AG10803 (cell line): ENCODE measurements at regions not wholly inside any gene's neighbourhood (a gene's known extent, or its start where the extent isn't known, plus 50 kb on each side); places are given as distances from the start of the nearest gene placed in this dataset.
"Not testable (repeated sequence)": the region's sequence is repeated elsewhere in the genome, so short reads cannot be mapped to it uniquely, and the experiment has no call there.

Experiments used
- DNase-seq: peaks from one replicate; pipeline ENCODE4 v3.0.0; 2010; ENCODE audit warnings: low read depth
- H3K4me3 ChIP-seq: 2 replicates; pipeline ENCODE4 v1.5.1; 2011; ENCODE audit warnings: mild to moderate bottlenecking, low read length, control low read depth
- TF ChIP-seq, protein P1 (sequence below): conservative IDR thresholded peaks from 2 replicates; pipeline ENCODE4 v1.5.1; 2011; ENCODE audit warnings: mild to moderate bottlenecking, low read length, control low read depth, inconsistent platforms

DNA sequence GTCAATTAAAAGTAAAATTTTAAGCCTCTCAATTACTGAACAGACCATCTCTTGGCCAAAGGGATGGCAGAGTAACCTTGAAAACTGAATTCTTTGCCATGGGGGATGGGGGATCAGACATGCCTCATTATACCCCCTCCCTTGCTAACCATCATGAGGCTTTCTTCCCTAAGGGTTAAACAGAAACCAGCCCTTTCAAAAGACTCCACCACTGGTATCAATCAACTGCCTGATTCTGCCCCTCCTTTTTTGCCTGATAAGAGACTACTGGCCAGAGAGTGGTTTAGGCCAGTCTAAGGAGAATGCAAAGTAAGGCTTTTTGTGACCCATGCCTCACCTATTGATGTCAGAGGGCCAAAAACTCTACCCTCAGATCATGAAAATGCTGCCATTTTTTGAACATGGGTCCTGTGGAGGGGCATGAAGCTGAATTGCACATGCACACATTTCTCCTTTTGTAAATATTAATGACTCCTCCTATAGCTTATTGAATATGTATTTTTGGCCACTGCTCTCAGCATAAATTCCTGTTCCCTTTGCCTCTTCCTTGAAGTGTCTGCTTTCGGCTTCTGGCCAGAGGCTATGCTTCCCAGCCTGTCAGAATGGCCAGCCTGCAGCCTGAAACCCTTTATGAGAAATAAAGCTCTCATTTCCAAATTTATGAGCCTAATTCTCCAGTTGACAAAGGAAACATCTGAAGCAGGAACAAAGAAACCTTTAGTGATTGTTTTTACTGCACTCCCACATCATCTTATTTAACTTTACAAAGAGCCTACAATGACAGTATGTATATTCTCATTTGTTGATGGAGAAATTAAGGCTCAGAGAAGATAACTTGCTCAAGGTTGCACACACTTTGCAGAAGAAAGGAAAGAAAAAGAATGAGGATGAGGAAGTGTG, 270.7 kb upstream of the CELF4 start:
- TF ChIP-seq, protein P1, sequence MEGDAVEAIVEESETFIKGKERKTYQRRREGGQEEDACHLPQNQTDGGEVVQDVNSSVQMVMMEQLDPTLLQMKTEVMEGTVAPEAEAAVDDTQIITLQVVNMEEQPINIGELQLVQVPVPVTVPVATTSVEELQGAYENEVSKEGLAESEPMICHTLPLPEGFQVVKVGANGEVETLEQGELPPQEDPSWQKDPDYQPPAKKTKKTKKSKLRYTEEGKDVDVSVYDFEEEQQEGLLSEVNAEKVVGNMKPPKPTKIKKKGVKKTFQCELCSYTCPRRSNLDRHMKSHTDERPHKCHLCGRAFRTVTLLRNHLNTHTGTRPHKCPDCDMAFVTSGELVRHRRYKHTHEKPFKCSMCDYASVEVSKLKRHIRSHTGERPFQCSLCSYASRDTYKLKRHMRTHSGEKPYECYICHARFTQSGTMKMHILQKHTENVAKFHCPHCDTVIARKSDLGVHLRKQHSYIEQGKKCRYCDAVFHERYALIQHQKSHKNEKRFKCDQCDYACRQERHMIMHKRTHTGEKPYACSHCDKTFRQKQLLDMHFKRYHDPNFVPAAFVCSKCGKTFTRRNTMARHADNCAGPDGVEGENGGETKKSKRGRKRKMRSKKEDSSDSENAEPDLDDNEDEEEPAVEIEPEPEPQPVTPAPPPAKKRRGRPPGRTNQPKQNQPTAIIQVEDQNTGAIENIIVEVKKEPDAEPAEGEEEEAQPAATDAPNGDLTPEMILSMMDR: no peak
- DNase-seq: no peak
- H3K4me3 ChIP-seq: no peak overlapping the region

DNA sequence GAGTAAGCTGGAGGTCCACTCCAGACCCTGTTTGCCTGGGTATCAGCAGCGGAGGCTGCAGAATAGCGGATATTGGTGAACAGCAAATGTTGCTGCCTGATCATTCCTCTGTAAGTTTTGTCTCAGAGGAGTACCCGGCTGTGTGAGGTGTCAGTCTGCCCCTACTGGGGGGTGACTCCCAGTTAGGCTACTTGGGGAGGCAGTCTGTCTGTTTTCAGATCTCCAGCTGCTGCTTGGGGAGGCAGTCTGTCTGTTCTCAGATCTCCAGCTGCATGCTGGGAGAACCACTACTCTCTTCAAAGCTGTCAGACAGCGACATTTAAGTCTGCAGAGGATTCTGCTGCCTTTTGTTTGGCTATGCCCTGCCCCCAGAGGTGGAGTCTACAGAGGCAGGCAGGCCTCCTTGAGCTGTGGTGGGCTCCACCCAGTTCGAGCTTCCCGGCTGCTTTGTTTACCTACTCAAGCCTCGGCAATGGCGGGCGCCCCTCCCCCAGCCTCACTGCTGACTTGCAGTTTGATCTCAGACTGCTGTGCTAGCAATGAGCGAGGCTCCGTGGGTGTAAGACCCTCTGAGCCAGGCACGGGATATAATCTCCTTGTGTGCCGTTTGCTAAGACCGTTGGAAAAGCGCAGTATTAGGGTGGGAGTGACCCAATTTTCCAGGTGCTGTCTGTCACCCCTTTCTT, 266.6 kb upstream of the CELF4 start:
- not testable (repeated sequence) for DNase-seq, H3K4me3 ChIP-seq

GRCh38 chr18:37812961-37813360, 247.4 kb upstream of the CELF4 start:
- DNase-seq: no peak
- no peak overlapping the region for H3K4me3 ChIP-seq
- TF ChIP-seq, protein P1: no peak

GRCh38 chr18:37805773-37806404, 240.3 kb upstream of the CELF4 start:
- no peak overlapping the region for H3K4me3 ChIP-seq
- DNase-seq: no peak
- TF ChIP-seq, protein P1: no peak

DNA sequence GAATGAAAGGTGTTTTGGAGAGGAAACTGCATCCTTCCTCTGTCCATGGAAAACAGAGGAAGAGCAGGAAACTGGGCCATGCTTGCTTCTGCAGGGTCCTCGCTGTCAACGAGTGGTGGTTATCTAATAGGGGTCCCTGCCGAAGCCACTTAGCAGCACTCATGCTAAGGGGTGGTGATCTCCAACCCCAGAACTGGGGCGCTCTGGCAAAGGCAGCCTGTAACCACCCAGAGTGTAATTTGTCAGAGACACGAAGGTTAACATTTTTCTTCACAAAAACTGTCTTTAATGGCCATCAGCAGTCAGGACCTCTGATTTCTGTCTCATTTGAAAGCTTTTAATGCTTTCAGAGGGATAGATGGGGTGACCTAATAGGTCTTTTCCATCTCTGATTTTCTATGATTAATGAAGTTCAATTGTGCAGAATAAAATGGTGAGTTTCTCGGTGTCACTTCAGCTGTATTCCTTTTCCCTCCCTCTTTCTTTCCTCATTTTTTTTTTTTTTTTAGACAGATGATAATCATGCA, 231.3 kb upstream of the CELF4 start:
- TF ChIP-seq, protein P1: no peak
- no peak overlapping the region for H3K4me3 ChIP-seq
- DNase-seq: no peak

GRCh38 chr18:37787452-37787851, 221.9 kb upstream of the CELF4 start:
- H3K4me3 ChIP-seq: no peak overlapping the region
- TF ChIP-seq, protein P1: no peak
- no peak for DNase-seq

DNA sequence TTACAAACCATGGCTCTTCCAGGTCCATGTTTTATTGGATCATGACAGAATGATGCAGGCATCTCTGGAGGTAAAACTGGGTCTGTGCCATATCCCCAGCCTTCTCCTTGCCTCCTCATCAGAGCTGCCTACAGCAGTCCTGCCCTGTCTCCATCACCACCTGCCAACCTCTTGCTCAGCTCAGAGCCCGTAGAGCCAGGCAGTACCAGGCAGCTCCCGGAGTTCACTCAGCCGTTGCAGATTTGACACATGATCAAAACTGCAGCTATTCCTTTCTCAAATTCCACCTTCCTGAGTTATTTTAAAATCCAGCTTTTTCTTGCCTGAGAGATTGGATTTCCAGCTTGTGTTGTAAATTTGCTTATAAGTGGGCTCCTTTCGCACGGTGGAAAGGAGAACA, 218.2 kb upstream of the CELF4 start:
- H3K4me3 ChIP-seq: no peak overlapping the region
- TF ChIP-seq, protein P1: no peak
- DNase-seq: no peak
